ENCODE measurements at regions not wholly inside any gene's neighbourhood (a gene's known extent, or its start where the extent isn't known, plus 50 kb on each side); places are given as distances from the start of the nearest gene placed in this dataset.
"Not testable (repeated sequence)": the region's sequence is repeated elsewhere in the genome, so short reads cannot be mapped to it uniquely, and the experiment has no call there.

DNA sequence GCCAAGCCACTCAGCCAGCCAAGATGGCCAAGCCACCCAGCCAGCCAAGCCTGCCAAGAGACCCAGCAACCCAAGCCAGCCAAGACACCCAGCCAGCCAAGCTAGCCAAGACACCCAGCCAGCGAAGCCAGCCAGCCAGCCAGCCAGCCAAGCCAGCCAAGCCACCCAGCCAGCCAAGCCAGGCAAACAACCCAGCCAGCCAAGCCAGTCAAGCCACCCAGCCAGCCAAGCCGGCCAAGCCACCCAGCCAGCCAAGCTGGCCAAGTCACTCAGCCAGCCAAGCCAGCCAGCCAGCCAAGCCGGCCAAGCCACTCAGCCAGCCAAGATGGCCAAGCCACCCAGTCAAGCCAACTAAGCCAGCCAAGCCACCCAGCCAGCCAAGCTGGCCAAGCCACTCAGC is 337.5 kb upstream of the PLGLB2 start:
- DNase-seq (ENCODE audit: low spot score): not testable (repeated sequence)

DNA sequence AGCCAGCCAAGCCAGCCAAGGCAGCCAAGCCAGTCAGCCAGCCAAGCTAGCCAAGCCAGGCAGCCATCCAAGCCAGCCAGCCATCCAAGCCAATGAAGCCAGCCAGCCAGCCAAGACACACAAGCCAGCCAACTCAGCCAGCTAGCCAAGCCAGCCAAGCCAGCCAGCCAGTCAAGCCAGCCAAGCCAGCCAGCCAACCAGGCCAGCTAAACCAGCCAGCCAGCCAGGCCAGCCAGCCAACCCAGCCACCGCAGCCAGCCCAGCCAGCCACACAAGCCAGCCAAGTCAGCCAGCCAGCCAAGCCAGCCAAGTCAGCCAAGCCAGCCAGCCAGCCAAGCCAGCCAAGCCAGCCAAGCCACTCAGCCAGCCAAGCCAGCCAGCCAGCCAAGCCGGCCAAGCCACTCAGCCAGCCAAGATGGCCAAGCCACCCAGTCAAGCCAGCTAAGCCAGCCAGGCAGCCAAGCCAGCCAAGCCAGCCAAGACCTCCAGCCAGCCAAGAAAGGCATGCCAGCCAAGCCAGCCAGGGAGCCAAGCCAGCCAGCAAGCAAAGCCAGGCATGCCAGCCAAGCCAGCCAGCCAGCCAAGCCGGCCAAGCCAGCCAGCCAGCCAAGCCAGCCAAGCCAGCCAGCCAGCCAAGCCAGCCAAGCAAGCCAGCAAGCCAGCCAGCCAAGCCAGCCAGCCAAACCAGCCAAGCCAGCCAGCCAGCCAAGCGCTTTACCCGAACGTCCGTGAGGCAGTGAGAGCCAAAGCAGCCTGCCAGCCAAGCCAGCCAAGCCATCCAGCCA is 335.7 kb upstream of the PLGLB2 start:
- not testable (repeated sequence) for DNase-seq (ENCODE audit: low spot score)

DNA sequence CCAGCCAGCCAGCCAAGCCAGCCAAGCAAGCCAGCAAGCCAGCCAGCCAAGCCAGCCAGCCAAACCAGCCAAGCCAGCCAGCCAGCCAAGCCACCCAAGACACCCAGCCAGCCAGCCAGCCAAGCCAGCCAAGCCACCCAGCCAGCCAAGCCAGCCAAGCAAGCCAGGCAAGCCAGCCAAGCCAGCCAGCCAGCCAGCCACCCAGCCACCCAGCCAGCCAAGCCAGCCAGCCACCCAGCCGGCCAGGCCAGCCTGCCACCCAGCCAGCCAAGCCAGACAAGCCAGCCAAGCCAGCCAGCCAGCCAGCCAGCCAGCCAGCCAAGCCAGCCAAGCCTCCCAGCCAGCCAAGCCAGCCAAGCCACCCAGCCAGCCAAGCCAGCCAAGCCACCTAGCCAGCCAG is 333.6 kb upstream of the PLGLB2 start:
- DNase-seq (ENCODE audit: low spot score): not testable (repeated sequence)

DNA sequence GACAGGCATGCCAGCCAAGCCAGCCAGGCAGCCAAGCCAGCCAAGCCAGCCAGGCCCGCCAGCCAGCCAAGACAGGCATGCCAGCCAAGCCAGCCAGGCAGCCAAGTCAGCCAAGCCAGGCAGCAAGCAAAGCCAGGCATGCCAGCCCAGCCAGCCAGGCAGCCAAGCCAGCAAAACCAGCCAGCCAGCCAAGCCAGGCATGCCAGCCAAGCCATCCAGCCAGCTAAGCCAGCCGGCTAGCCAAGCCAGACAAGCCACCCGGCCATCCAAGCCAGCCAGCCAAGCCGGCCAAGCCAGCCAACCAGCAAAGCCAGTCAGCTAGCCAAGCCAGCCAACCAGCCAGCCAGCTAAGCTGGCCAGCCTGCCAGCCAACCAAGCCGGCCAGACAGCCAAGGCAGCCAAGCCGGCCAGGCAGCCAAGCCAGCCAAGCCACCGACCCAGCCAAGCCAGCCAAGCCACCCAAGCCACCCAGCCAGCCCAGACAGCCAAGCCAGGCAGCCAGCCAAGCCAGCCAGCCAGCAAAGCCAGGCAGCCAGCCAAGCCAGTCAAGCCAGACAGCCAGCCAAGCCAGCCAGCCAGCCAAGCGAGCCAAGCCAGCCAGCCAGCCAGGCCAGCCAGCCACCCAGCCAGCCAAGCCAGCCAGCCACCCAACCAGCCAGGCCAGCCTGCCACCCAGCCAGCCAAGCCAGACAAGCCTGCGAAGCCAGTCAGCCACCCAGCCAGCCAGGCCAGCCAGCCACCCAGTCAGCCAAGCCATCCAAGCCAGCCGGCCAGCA is 332.9 kb upstream of the PLGLB2 start:
- not testable (repeated sequence) for DNase-seq (ENCODE audit: low spot score)

DNA sequence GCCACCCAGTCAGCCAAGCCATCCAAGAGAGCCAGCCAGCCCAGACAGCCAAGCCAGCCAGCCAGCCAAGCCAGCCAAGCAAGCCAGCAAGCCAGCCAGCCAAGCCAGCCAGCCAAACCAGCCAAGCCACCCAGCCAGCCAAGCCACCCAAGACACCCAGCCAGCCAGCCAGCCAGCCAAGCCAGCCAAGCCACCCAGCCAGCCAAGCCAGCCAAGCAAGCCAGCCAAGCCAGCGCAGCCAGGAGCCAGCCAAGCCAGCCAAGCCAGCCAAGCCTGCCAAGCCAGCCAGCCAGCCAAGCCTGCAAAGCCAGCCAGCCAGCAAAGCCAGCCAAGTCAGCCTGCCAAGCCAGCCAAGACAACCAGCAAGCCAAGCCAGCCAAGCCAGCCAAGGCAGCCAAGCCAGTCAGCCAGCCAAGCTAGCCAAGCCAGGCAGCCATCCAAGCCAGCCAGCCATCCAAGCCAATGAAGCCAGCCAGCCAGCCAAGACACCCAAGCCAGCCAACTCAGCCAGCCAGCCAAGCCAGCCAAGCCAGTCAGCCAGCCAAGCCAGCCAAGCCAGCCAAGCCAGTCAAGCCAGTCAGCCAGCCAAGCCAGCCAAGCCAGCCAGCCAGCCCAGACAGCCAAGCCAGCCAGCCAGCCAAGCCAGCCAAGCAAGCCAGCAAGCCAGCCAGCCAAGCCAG is 332.2 kb upstream of the PLGLB2 start:
- DNase-seq (ENCODE audit: low spot score): not testable (repeated sequence)

DNA sequence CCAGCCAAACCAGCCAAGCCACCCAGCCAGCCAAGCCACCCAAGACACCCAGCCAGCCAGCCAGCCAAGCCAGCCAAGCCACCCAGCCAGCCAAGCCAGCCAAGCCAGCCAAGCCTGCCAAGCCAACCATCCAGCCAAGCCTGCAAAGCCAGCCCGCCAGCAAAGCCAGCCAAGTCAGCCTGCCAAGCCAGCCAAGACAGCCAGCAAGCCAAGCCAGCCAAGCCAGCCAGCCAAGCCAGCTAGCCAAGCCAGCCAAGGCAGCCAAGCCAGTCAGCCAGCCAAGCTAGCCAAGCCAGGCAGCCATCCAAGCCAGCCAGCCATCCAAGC is 331.7 kb upstream of the PLGLB2 start:
- DNase-seq (ENCODE audit: low spot score): not testable (repeated sequence)

DNA sequence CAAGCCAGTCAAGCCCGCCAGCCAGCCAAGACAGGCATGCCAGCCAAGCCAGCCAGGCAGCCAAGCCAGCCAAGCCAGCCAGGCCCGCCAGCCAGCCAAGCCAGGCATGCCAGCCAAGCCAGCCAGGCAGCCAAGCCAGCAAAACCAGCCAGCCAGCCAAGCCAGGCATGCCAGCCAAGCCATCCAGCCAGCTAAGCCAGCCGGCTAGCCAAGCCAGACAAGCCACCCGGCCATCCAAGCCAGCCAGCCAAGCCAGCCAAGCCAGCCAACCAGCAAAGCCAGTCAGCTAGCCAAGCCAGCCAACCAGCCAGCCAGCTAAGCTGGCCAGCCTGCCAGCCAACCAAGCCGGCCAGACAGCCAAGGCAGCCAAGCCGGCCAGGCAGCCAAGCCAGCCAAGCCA is 330.7 kb upstream of the PLGLB2 start:
- DNase-seq (ENCODE audit: low spot score): not testable (repeated sequence)

DNA sequence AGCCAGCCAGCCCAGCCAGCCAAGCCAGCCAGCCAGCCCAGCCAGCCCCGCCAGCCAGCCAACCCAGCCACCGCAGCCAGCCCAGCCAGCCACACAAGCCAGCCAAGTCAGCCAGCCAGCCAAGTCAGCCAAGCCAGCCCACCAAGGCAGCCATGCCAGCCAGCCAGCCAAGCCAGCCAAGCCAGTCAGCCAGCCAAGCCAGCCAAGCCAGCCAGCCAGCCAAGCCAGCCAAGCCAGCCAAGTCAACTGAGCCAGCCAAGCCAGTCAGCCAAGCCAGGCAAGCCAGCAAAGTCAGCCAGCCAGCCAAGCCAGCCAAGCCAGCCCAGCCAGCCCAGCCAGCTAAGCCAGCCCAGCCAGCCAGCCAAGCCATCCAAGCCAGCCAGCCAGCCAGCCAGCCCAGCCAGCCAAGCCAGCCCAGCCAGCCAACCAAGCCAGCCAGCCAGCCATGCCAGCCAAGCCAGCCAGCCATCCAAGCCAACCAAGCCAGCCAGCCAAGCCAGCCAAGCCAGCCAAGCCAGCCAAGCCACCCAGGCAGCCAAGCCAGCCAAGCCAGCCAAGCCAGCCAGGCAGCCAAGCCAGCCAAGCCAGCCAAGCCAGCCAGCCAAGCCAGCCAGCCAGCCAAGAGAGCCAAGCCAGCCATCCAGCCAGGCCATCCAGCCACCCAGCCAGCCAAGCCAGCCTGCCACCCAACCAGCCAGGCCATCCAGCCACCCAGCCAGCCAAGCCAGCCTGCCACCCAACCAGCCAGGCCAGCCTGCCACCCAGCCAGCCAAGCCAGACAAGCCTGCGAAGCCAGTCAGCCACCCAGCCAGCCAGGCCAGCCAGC is 329.9 kb upstream of the PLGLB2 start:
- DNase-seq (ENCODE audit: low spot score): not testable (repeated sequence)

DNA sequence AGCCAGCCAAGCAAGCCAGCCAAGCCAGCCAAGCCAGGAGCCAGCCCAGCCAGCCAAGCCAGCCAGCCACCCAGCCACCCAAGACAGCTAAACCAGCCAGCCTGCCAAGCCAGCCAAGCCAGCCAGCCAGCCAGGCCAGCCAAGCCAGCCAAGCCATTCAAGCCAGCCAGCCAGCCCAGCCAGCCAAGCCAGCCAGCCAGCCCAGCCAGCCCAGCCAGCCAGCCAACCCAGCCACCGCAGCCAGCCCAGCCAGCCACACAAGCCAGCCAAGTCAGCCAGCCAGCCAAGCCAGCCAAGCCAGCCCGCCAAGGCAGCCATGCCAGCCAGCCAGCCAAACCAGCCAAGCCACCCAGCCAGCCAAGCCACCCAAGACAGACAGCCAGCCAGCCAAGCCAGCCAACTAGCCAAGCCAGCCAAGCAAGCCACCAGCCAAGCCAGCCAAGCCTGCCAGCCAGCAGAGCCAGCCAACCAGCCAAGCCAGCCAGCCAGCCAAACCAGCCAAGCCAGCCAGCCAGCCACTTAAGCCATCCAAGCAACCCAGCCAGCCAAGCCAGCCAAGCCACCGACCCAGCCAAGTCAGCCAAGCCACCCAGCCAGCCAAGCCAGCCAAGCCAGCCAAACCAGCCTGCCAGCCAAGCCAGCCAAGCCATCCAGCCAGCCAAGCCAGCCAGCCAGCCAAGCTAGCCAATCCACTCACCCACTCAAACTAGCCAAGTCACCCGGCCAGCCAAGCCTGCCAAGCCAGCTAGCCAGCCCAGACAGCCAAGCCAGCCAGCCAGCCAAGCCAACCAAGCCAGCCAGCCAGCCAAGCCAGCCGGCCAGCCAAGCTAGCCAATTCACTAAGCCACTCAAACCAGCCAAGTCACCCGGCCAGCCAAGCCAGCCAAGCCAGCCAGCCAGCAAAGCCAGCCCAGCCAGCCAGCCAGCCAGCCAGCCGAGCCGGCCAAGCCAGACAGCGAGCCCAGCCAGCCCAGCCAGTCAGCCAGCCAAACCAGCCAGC is 328.8 kb upstream of the PLGLB2 start:
- not testable (repeated sequence) for DNase-seq (ENCODE audit: low spot score)

DNA sequence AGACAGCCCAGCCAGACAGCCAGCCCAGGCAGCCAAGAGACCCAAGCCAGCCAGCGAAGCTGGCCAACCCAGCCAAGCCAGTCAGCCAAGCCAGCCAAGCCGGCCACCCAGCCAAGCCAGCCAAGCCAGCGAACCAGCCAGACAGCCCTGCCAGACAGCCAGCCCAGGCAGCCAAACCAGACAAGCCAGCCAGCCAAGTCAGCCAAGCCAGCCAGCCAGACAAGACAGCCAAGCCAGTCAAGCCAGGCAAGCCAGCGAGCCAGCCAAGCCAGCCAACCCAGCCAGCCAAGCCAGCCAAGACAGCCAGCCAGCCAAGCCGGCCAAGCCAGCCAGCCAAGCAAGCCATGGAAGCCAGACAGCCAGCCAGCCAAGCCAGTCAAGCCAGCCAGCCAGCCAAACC is 327.9 kb upstream of the PLGLB2 start:
- not testable (repeated sequence) for DNase-seq (ENCODE audit: low spot score)

DNA sequence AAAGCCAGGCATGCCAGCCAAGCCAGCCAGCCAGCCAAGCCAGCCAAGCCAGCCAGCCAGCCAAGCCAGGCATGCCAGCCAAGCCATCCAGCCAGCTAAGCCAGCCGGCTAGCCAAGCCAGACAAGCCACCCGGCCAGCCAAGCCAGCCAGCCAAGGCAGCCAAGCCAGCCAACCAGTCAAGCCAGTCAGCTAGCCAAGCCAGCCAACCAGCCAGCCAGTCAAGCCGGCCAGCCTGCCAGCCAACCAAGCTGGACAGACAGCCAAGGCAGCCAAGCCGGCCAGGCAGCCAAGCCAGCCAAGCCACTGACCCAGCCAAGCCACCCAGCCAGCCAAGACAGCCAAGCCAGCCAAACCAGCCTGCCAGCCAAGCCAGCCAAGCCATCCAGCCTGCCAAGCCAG is 326.9 kb upstream of the PLGLB2 start:
- DNase-seq (ENCODE audit: low spot score): not testable (repeated sequence)

DNA sequence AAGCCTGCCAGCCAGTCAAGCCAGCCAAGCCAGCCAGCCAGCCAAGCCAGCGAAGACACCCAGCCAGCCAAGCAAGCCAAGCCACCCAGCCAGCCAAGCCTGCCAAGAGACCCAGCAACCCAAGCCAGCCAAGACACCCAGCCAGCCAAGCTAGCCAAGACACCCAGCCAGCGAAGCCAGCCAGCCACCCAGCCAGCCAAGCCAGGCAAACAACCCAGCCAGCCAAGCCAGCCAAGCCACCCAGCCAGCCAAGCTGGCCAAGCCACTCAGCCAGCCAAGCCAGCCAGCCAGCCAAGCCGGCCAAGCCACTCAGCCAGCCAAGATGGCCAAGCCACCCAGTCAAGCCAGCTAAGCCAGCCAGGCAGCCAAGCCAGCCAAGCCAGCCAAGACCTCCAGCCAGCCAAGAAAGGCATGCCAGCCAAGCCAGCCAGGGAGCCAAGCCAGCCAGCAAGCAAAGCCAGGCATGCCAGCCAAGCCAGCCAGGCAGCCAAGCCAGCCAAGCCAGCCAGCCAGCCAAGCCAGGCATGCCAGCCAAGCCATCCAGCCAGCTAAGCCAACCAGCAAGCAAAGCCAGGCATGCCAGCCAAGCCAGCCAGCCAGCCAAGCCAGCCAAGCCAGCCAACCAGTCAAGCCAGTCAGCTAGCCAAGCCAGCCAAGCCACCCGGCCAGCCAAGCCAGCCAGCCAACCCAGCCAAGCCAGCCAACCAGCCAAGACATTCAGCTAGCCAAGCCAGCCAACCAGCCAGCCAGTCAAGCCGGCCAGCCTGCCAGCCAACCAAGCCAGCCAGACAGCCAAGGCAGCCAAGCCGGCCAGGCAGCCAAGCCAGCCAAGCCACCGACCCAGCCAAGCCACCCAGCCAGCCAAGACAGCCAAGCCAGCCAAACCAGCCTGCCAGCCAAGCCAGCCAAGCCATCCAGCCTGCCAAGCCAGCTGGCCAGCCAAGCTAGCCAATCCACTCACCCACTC is 323.8 kb upstream of the PLGLB2 start:
- DNase-seq (ENCODE audit: low spot score): not testable (repeated sequence)

DNA sequence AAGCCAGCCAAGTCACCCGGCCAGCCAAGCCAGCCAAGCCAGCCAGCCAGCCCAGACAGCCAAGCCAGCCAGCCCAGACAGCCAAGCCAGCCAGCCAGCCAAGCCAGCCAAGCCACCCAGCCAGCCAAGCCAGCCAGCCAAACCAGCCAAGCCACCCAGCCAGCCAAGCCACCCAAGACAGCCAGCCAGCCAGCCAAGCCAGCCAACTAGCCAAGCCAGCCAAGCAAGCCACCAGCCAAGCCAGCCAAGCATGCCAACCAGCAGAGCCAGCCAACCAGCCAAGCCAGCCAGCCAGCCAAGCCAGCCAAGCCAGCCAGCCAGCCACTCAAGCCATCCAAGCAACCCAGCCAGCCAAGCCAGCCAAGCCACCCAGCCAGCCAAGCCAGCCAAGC is 323.1 kb upstream of the PLGLB2 start:
- not testable (repeated sequence) for DNase-seq (ENCODE audit: low spot score)

DNA sequence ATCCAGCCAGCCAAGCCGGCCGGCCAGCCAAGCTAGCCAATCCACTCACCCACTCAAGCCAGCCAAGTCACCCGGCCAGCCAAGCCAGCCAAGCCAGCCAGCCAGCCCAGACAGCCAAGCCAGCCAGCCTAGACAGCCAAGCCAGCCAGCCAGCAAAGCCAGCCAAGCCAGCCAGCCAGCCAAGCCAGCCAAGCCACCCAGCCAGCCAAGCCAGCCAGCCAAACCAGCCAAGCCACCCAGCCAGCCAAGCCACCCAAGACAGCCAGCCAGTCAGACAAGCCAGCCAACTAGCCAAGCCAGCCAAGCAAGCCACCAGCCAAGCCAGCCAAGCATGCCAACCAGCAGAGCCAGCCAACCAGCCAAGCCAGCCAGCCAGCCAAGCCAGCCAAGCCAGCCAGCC is 322.7 kb upstream of the PLGLB2 start:
- DNase-seq (ENCODE audit: low spot score): not testable (repeated sequence)

DNA sequence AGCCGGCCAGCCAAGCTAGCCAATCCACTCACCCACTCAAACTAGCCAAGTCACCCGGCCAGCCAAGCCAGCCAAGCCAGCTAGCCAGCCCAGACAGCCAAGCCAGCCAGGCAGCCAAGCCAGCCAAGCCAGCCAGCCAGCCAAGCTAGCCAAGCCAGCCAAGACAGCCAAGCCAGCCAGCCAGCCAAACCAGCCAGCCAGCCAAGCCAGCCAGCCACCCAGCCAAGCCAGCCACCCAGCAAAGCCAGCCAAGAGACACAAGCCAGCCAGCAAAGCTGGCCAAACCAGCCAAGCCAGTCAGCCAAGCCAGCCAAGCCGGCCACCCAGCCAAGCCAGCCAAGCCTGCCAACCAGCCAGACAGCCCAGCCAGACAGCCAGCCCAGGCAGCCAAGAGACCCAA is 322.2 kb upstream of the PLGLB2 start:
- DNase-seq (ENCODE audit: low spot score): not testable (repeated sequence)

DNA sequence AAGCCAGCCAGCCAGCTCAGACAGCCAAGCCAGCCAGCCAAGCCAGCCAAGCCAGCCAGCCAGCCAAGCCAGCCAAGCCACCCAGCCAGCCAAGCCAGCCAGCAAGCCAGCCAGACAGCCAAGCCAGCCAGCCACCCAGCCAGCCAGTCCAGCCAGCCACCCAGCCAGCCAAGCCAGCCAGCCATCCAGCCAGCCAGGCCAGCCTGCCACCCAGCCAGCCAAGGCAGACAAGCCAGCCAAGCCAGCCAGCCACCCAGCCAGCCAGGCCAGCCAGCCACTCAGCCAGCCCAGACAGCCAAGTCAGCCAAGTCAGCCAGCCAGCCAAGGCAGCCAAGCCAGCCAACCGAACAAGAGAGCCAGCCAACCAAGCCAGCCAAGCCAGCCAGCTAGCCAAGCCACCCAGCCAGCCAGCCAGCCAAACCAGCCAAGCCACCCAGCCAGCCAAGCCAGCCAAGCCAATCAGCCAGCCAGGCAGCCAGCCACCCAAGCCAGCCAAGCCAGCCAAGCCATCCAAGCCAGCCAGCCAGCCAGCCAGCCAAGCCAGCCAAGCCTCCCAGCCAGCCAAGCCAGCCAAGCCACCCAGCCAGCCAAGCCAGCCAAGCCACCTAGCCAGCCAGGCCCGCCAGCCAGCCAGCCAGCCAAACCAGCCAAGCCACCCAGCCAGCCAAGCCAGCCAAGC is 319.3 kb upstream of the PLGLB2 start:
- DNase-seq (ENCODE audit: low spot score): not testable (repeated sequence)

DNA sequence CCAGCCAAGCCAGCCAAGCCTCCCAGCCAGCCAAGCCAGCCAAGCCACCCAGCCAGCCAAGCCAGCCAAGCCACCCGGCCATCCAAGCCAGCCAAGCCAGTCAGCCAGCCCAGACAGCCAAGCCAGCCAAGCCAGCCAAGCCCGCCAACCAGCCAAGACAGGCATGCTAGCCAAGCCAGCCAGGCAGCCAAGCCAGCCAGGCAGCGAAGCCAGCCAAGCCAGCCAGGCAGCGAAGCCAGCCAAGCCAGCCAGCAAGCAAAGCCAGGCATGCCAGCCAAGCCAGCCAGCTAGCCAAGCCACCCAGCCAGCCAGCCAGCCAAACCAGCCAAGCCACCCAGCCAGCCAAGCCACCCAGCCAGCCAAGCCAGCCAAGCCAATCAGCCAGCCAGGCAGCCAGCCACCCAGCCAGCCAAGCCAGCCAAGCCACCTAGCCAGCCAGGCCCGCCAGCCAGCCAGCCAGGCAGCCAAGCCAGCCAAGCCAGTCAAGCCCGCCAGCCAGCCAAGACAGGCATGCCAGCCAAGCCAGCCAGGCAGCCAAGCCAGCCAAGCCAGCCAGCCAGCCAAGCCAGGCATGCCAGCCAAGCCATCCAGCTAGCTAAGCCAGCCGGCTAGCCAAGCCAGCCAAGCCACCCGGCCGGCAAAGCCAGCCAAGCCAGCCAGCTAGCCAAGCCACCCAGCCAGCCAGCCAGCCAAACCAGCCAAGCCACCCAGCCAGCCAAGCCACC is 318.5 kb upstream of the PLGLB2 start:
- not testable (repeated sequence) for DNase-seq (ENCODE audit: low spot score)

DNA sequence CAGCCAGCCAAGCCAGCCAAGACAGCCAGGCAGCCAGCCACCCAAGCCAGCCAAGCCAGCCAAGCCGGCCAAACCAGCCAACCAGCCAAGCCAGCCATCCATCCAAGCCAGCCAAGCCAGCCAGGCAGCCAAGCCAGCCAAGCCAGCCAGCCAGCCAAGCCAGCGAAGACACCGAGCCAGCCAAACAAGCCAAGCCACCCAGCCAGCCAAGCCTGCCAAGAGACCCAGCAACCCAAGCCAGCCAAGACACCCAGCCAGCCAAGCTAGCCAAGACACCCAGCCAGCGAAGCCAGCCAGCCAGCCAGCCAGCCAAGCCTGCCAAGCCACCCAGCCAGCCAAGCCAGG is 318.0 kb upstream of the PLGLB2 start:
- DNase-seq (ENCODE audit: low spot score): not testable (repeated sequence)

Measured in iPS-NIHi11 (cell line).